Activated B cell treated with CpG ODN at 0.5 μM for 24 hours (primary cell): ENCODE measurements at regions not wholly inside any gene's neighbourhood (a gene's known extent, or its start where the extent isn't known, plus 50 kb on each side); places are given as distances from the start of the nearest gene placed in this dataset.

ENCODE experiments used
- ATAC-seq: fragments of 200-7000 bp; cut with Tn5 transposase; one replicate; pipeline ENCODE4 v1.10.0; 2021; ENCODE audit warnings: low read depth, mild to moderate bottlenecking, moderate library complexity
- CTCF ChIA-PET: fragments of 350-600 bp; sonication (Branson Sonifier 250); formaldehyde crosslinking; loops from one replicate; lab custom pipeline; 2021; ENCODE audit warnings: antibody characterized with exemption; lab: Charles Lee
- POLR2A ChIA-PET: fragments of 350-600 bp; sonication (Branson Sonifier 250); formaldehyde crosslinking; loops from one replicate; lab custom pipeline; 2021; ENCODE audit warnings: antibody characterized with exemption; lab: Charles Lee
- DNase-seq: peaks from one replicate; pipeline ENCODE4 v3.0.0; 2022
- H3K27ac Mint-ChIP-seq: one replicate; pipeline ENCODE4 v1.8.0; 2020; ENCODE audit warnings: mixed read lengths
- H3K27me3 Mint-ChIP-seq: one replicate; pipeline ENCODE4 v1.8.0; 2021; ENCODE audit warnings: mixed read lengths
- H3K36me3 Mint-ChIP-seq: one replicate; pipeline ENCODE4 v1.8.0; 2021; ENCODE audit warnings: low read depth, mixed read lengths
- H3K4me1 Mint-ChIP-seq: one replicate; pipeline ENCODE4 v1.8.0; 2021; ENCODE audit warnings: mixed read lengths
- H3K4me3 Mint-ChIP-seq: one replicate; pipeline ENCODE4 v1.8.0; 2020; ENCODE audit warnings: mild to moderate bottlenecking, mixed read lengths
- H3K9me3 Mint-ChIP-seq: one replicate; pipeline ENCODE4 v1.8.0; 2020; ENCODE audit warnings: mixed read lengths
- intact Hi-C: fragments of 100-400 bp; cut with micrococcal nuclease; formaldehyde crosslinking; loops from one replicate; pipeline ENCODE4 v1.15.1; 2024
- TF ChIP-seq, protein P1 (sequence below): fragments of 200-600 bp; IDR thresholded peaks from one replicate; pipeline ENCODE4 v1.8.0; 2022; ENCODE audit warnings: antibody characterized with exemption, mild to moderate bottlenecking

DNA sequence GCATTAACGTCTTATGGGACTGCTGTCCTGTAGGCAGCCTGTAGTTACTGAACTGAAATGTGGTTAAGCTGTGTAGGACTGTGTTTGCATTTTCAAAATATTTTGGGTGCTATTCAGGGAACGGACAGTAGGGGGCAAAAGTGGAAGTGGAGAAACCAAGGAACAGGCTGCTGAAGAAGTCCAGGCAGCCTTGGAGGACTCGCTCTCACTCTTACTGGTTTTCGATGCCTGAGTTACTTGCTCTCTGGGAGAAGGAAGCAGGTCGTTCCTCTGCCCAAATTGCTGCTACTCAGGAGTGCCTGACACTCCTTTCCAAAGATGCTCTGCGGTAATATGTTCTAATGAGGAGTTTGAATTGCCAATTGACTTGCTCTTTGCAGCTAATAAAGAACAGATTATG is 64.5 kb upstream of the RBFOX1 start:
- Mint-ChIP-seq H3K27me3 (no peaks in the 10 kb centered on the region), H3K4me3 (no peak overlapping the region), H3K4me1 (no peaks in the 10 kb centered on the region), H3K27ac (no peak overlapping the region), H3K36me3 (no peaks in the 10 kb centered on the region), H3K9me3 (peaks cover 3% of the 10 kb centered on the region)
- intact Hi-C loops, result no loop called here
- ATAC-seq, result no peak
- TF ChIP-seq, protein P1, sequence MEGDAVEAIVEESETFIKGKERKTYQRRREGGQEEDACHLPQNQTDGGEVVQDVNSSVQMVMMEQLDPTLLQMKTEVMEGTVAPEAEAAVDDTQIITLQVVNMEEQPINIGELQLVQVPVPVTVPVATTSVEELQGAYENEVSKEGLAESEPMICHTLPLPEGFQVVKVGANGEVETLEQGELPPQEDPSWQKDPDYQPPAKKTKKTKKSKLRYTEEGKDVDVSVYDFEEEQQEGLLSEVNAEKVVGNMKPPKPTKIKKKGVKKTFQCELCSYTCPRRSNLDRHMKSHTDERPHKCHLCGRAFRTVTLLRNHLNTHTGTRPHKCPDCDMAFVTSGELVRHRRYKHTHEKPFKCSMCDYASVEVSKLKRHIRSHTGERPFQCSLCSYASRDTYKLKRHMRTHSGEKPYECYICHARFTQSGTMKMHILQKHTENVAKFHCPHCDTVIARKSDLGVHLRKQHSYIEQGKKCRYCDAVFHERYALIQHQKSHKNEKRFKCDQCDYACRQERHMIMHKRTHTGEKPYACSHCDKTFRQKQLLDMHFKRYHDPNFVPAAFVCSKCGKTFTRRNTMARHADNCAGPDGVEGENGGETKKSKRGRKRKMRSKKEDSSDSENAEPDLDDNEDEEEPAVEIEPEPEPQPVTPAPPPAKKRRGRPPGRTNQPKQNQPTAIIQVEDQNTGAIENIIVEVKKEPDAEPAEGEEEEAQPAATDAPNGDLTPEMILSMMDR, result no peak
- ChIA-PET POLR2A (no interaction called here), CTCF (interaction anchor here (0.5 kb wide), 1 partner anchor 1008 kb away, joined by 5 read pairs; no protein-coding TSS in a partner anchor)
- no peak for DNase-seq

DNA sequence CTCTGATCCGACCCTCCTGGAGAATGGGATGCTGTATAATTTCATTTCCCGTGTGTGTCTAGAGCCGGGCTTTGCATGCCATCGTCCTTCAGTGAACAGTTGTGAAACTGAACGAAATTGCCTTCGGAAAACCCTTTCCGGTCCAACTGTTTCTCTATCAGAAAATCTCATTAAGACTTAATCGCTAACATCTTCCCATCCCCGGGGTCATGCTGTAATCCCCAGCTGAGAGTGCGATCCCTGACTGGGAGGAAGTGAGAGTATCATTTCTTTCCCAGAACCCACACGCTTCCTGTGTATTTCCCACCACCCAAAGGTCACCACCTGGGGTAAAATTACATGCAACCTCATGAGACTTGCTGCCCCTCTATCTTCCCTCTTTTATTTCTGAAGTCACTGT is 75.6 kb upstream of the RBFOX1 start:
- no peaks in the 10 kb centered on the region for H3K4me1 Mint-ChIP-seq
- no peaks in the 10 kb centered on the region for H3K9me3 Mint-ChIP-seq
- H3K27ac Mint-ChIP-seq, result no peak overlapping the region
- intact Hi-C loops, result no loop called here
- CTCF ChIA-PET, result no interaction called here
- TF ChIP-seq, protein P1, result no peak
- no peak overlapping the region for H3K4me3 Mint-ChIP-seq
- DNase-seq (no peak), ATAC-seq (no peak)
- POLR2A ChIA-PET, result no interaction called here
- no peaks in the 10 kb centered on the region for H3K36me3 Mint-ChIP-seq
- H3K27me3 Mint-ChIP-seq, result no peaks in the 10 kb centered on the region

DNA sequence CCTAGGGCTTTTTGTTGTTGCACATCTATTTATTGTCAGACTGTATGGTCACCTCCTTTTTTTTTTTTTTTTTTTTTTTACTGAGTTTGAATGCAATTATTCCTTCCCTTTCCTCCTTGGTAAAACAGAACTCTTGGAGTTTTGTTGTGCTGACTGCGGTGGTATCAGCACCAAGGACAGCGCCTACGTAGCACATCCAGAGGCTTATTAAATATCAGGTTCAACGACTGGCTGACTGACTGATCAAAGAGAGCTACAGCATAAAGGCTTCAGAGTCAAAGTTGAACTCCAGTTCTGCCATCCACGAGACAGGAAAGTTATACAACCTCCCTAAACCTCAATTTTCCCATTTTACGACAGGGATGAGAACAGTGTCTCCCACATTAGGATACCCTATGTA is 86.1 kb upstream of the RBFOX1 start:
- ChIA-PET POLR2A (no interaction called here), CTCF (no interaction called here)
- DNase-seq (no peak), ATAC-seq (no peak)
- peaks cover 2% of the 10 kb centered on the region for H3K9me3 Mint-ChIP-seq
- TF ChIP-seq, protein P1, result no peak
- H3K27ac Mint-ChIP-seq, result no peak overlapping the region
- no peaks in the 10 kb centered on the region for H3K4me1 Mint-ChIP-seq
- intact Hi-C loops, result no loop called here
- H3K27me3 Mint-ChIP-seq, result no peaks in the 10 kb centered on the region
- no peak overlapping the region for H3K4me3 Mint-ChIP-seq
- no peaks in the 10 kb centered on the region for H3K36me3 Mint-ChIP-seq

DNA sequence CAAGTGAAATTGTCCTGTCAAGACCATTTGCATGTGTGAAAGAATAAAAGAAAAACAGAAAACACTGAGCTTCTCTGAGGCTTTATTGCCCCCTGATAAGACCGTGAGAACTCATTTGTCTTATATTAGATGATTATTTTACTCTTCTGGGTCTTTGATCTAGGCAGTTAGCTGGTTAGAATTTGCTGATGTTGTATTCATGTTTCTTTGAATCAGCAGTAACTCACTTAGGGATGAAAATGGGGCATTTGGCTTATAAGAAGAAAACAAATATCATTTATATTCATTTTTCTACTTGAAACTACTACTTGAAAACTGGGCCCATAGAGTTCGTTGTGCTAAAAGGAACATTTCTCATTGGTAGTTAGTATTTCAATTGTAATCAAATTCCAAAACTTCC is 93.1 kb upstream of the RBFOX1 start:
- intact Hi-C loops, result no loop called here
- DNase-seq (no peak), ATAC-seq (no peak)
- H3K4me3 Mint-ChIP-seq, result no peak overlapping the region
- TF ChIP-seq, protein P1, result no peak
- CTCF ChIA-PET, result no interaction called here
- POLR2A ChIA-PET, result no interaction called here
- H3K9me3 Mint-ChIP-seq, result peaks cover 1% of the 10 kb centered on the region
- H3K36me3 Mint-ChIP-seq, result no peaks in the 10 kb centered on the region
- no peaks in the 10 kb centered on the region for H3K27me3 Mint-ChIP-seq
- no peaks in the 10 kb centered on the region for H3K4me1 Mint-ChIP-seq
- H3K27ac Mint-ChIP-seq, result no peak overlapping the region

- no peak for DNase-seq
- CTCF ChIA-PET, result no interaction called here
- H3K4me1 Mint-ChIP-seq, result no peaks in the 10 kb centered on the region
- no peaks in the 10 kb centered on the region for H3K36me3 Mint-ChIP-seq
- H3K4me3 Mint-ChIP-seq, result no peak overlapping the region
- intact Hi-C loops, result no loop called here
- no peak for ATAC-seq
- TF ChIP-seq, protein P1, result no peak
- peaks cover 4% of the 10 kb centered on the region for H3K9me3 Mint-ChIP-seq
- H3K27me3 Mint-ChIP-seq, result no peaks in the 10 kb centered on the region
- H3K27ac Mint-ChIP-seq, result no peak overlapping the region
- POLR2A ChIA-PET, result no interaction called here
These were observed 95.7 kb upstream of the RBFOX1 start for GRCh38 chr16:7236824-7237410.
